ENCODE measurements at regions not wholly inside any gene's neighbourhood (a gene's known extent, or its start where the extent isn't known, plus 50 kb on each side); places are given as distances from the start of the nearest gene placed in this dataset.

- Histone ChIP-seq H3K4me3 (ENCODE audit: low read length) (no peak overlapping the region), H3K9me3 (ENCODE audit: control insufficient read depth, insufficient read depth, low read length) (no peaks in the 10 kb centered on the region), H3K4me2 (ENCODE audit: low read length) (no peak overlapping the region), H3K9me2 (replicated peaks; ENCODE audit: control insufficient read depth, low read length) (no peaks in the 10 kb centered on the region), H3K79me2 (ENCODE audit: control insufficient read depth, low read length) (no peaks in the 10 kb centered on the region), H4K20me1 (ENCODE audit: control insufficient read depth, insufficient read depth, low read depth, low read length) (no peaks in the 10 kb centered on the region), H3K4me1 (ENCODE audit: control insufficient read depth, low read length) (no peaks in the 10 kb centered on the region), H3F3A (ENCODE audit: control insufficient read depth, insufficient read depth) (no peaks in the 10 kb centered on the region), H3K36me3 (ENCODE audit: control insufficient read depth, low read length) (no peaks in the 10 kb centered on the region), H3K27ac (ENCODE audit: low read depth, low read length) (no peak overlapping the region), H3K27me3 (ENCODE audit: control insufficient read depth, low read length) (no peaks in the 10 kb centered on the region; the same call in 1 of the 2 replicates)
- no peak for TF ChIP-seq CTCF (IDR thresholded peaks at IDR 0.05; ENCODE audit: low read depth, low read length, poor library complexity, severe bottlenecking)
- TF ChIP-seq EZH2phosphoT487 (IDR thresholded peaks at IDR 0.05; ENCODE audit: borderline replicate concordance, low read length) = no peak
Measured at GRCh38 chr9:38308136-38308535, 84.4 kb upstream of the ALDH1B1 start.

- H3K27ac ChIP-seq (ENCODE audit: low read depth, low read length) = no peak overlapping the region
- H3K4me1 ChIP-seq (ENCODE audit: control insufficient read depth, low read length) = no peaks in the 10 kb centered on the region
- no peaks in the 10 kb centered on the region for H3K9me2 ChIP-seq (replicated peaks; ENCODE audit: control insufficient read depth, low read length)
- no peaks in the 10 kb centered on the region for H3K9me3 ChIP-seq (ENCODE audit: control insufficient read depth, insufficient read depth, low read length)
- no peaks in the 10 kb centered on the region for H3F3A ChIP-seq (ENCODE audit: control insufficient read depth, insufficient read depth)
- H3K4me2 ChIP-seq (ENCODE audit: low read length) = no peak overlapping the region
- H3K4me3 ChIP-seq (ENCODE audit: low read length) = no peak overlapping the region
- H3K27me3 ChIP-seq (ENCODE audit: control insufficient read depth, low read length) = no peaks in the 10 kb centered on the region; the same call in 1 of the 2 replicates
- no peaks in the 10 kb centered on the region for H3K79me2 ChIP-seq (ENCODE audit: control insufficient read depth, low read length)
- no peaks in the 10 kb centered on the region for H4K20me1 ChIP-seq (ENCODE audit: control insufficient read depth, insufficient read depth, low read depth, low read length)
- no peaks in the 10 kb centered on the region for H3K36me3 ChIP-seq (ENCODE audit: control insufficient read depth, low read length)
- TF ChIP-seq CTCF (IDR thresholded peaks at IDR 0.05; ENCODE audit: low read depth, low read length, poor library complexity, severe bottlenecking) = no peak
- no peak for TF ChIP-seq EZH2phosphoT487 (IDR thresholded peaks at IDR 0.05; ENCODE audit: borderline replicate concordance, low read length)
Measured at GRCh38 chr9:38306899-38307298, 85.6 kb upstream of the ALDH1B1 start.

GRCh38 chr9:38305582-38305981, 86.9 kb upstream of the ALDH1B1 start:
- H3K9me3 ChIP-seq (ENCODE audit: control insufficient read depth, insufficient read depth, low read length) = no peaks in the 10 kb centered on the region
- H3K4me1 ChIP-seq (ENCODE audit: control insufficient read depth, low read length) = no peaks in the 10 kb centered on the region
- H3K27me3 ChIP-seq (ENCODE audit: control insufficient read depth, low read length) = no peaks in the 10 kb centered on the region; the same call in 1 of the 2 replicates
- H3K27ac ChIP-seq (ENCODE audit: low read depth, low read length) = no peak overlapping the region
- no peaks in the 10 kb centered on the region for H4K20me1 ChIP-seq (ENCODE audit: control insufficient read depth, insufficient read depth, low read depth, low read length)
- no peaks in the 10 kb centered on the region for H3F3A ChIP-seq (ENCODE audit: control insufficient read depth, insufficient read depth)
- H3K4me2 ChIP-seq (ENCODE audit: low read length) = no peak overlapping the region
- no peaks in the 10 kb centered on the region for H3K79me2 ChIP-seq (ENCODE audit: control insufficient read depth, low read length)
- no peaks in the 10 kb centered on the region for H3K9me2 ChIP-seq (replicated peaks; ENCODE audit: control insufficient read depth, low read length)
- H3K36me3 ChIP-seq (ENCODE audit: control insufficient read depth, low read length) = no peaks in the 10 kb centered on the region
- no peak overlapping the region for H3K4me3 ChIP-seq (ENCODE audit: low read length)
- TF ChIP-seq CTCF (IDR thresholded peaks at IDR 0.05; ENCODE audit: low read depth, low read length, poor library complexity, severe bottlenecking) = no peak
- TF ChIP-seq EZH2phosphoT487 (IDR thresholded peaks at IDR 0.05; ENCODE audit: borderline replicate concordance, low read length) = no peak
